GM12878 (cell line): ENCODE measurements at regions not wholly inside any gene's neighbourhood (a gene's known extent, or its start where the extent isn't known, plus 50 kb on each side); places are given as distances from the start of the nearest gene placed in this dataset.

Source experiments
- ATAC-seq: fragments of 200-7000 bp; cut with Tn5 transposase; 3 replicates; pipeline ENCODE4 v1.9.1; 2020; ENCODE audit warnings: mild to moderate bottlenecking, moderate library complexity
- BruUV-seq: library from RNA; stranded (reverse); fragments of 400-500 nt; replicated peaks from 2 replicates; lab custom pipeline; 2021; lab: Mats Ljungman, UMichigan
- CTCF ChIA-PET: fragments of 300-600 bp; sonication (Branson Sonifier 250); formaldehyde crosslinking; extraction: SDS; loops from one replicate; lab custom pipeline; 2021; ENCODE audit warnings: inconsistent platforms; lab: Yijun Ruan, JAX
- POLR2A ChIA-PET: fragments of 350-600 bp; formaldehyde crosslinking; extraction: SDS; loops from one replicate; lab custom pipeline; 2021; ENCODE audit warnings: inconsistent platforms; lab: Charles Lee
- RAD21 ChIA-PET: fragments of 300-600 bp; sonication (Branson Sonifier 250); formaldehyde crosslinking; loops from one replicate; lab custom pipeline; 2023; ENCODE audit warnings: antibody characterized with exemption; ENCODE audit not compliant: unreplicated experiment; lab: Charles Lee
- SMC1A ChIA-PET: fragments of 300-600 bp; sonication (Branson Sonifier 250); formaldehyde crosslinking; loops from one replicate; lab custom pipeline; 2023; ENCODE audit not compliant: unreplicated experiment, uncharacterized antibody; lab: Charles Lee
- DNase-seq: peaks from one replicate; pipeline ENCODE4 v3.0.0-alpha.2; 2011; ENCODE audit warnings: low read depth, low spot score
- FAIRE-seq: peaks from 3 replicates; lab custom pipeline; 2011; peaks lifted over from hg19 to GRCh38; lab: Jason Lieb, UNC
- H2AFZ ChIP-seq: 2 replicates; pipeline ENCODE4 v1.6.0; 2011; ENCODE audit warnings: low read depth, low read length, control low read depth; ENCODE audit not compliant: control insufficient read depth
- H3K27ac ChIP-seq: 2 replicates; pipeline ENCODE4 v1.5.1; 2011; ENCODE audit warnings: control low read depth; ENCODE audit not compliant: control insufficient read depth, insufficient read depth
- H3K27me3 ChIP-seq, 2 experiments: replicated peaks in 1 of 2; 2 replicates each; pipeline versions ENCODE4 v1.6.0 to v1.6.1; 2011; ENCODE audit warnings: low read length in 1 of 2; ENCODE audit not compliant: control insufficient read depth in 2 of 2, insufficient read depth in 2 of 2
- H3K36me3 ChIP-seq, 2 experiments: 2 replicates each; pipeline ENCODE4 v1.5.1; 2011; ENCODE audit warnings: low read length in 1 of 2; ENCODE audit not compliant: control insufficient read depth in 2 of 2, insufficient read depth in 2 of 2
- H3K4me1 ChIP-seq: 2 replicates; pipeline ENCODE4 v1.6.1; 2011; ENCODE audit warnings: mild to moderate bottlenecking, low read length, moderate library complexity, mixed read lengths; ENCODE audit not compliant: control insufficient read depth, insufficient read depth
- H3K4me2 ChIP-seq: 2 replicates; pipeline ENCODE4 v1.6.0; 2011; ENCODE audit warnings: control low read depth; ENCODE audit not compliant: control insufficient read depth, insufficient read depth
- H3K4me3 ChIP-seq: fragments of 200-600 bp; sonication (generic); 2 replicates; pipeline ENCODE4 v1.5.1; 2016
- H3K79me2 ChIP-seq: 2 replicates; pipeline ENCODE4 v1.6.0; 2011; ENCODE audit warnings: low read length; ENCODE audit not compliant: control insufficient read depth, insufficient read depth
- H3K9ac ChIP-seq: 2 replicates; pipeline ENCODE4 v1.8.0; 2011; ENCODE audit warnings: low read length, control low read depth, mixed read lengths; ENCODE audit not compliant: control insufficient read depth, insufficient read depth
- H3K9me3 ChIP-seq: replicated peaks from 3 replicates; pipeline ENCODE4 v1.5.1; 2011; ENCODE audit warnings: mild to moderate bottlenecking, low read length; ENCODE audit not compliant: control insufficient read depth, insufficient read depth
- H4K20me1 ChIP-seq: 2 replicates; pipeline ENCODE4 v1.6.0; 2011; ENCODE audit not compliant: control insufficient read depth, insufficient read depth
- ATF3 ChIP-seq: IDR thresholded peaks from 2 replicates; pipeline ENCODE4 v1.6.1; 2011; ENCODE audit warnings: low read depth, mild to moderate bottlenecking, low read length, moderate library complexity, borderline replicate concordance; ENCODE audit errors: extremely low read depth
- BACH1 ChIP-seq: fragments of 450-650 bp; IDR thresholded peaks from 2 replicates; pipeline ENCODE4 v1.6.1; 2017; ENCODE audit warnings: mild to moderate bottlenecking, borderline replicate concordance
- BCLAF1 ChIP-seq: fragments of 450-650 bp; IDR thresholded peaks from 2 replicates; pipeline ENCODE4 v1.6.1; 2017; ENCODE audit warnings: antibody characterized with exemption, mild to moderate bottlenecking, moderate library complexity
- CBX5 ChIP-seq: sonication (generic); IDR thresholded peaks from 2 replicates; pipeline ENCODE4 v1.6.1; 2016; ENCODE audit warnings: low read depth, moderate library complexity, mild to moderate bottlenecking, inconsistent platforms
- CHD1 ChIP-seq: IDR thresholded peaks from 2 replicates; pipeline ENCODE4 v1.6.1; 2012; ENCODE audit warnings: low read depth, low read length, improper control_type of control experiment
- E2F4 ChIP-seq: IDR thresholded peaks from 2 replicates; pipeline ENCODE4 v1.6.1; 2012; ENCODE audit warnings: low read depth, low read length, improper control_type of control experiment
- HDAC6 ChIP-seq: fragments of 200-600 bp; sonication (generic); IDR thresholded peaks from one replicate; pipeline ENCODE4 v1.8.0; 2017; ENCODE audit warnings: antibody characterized with exemption; ENCODE audit not compliant: unreplicated experiment
- IRF3 ChIP-seq: fragments of 450-650 bp; IDR thresholded peaks from 2 replicates; pipeline ENCODE4 v1.6.1; 2014; ENCODE audit warnings: mild to moderate bottlenecking
- MEF2A ChIP-seq: IDR thresholded peaks from 2 replicates; pipeline ENCODE4 v1.6.1; 2011; ENCODE audit warnings: low read depth, mild to moderate bottlenecking, low read length, moderate library complexity; ENCODE audit not compliant: insufficient read depth
- NFIC ChIP-seq: IDR thresholded peaks from 2 replicates; pipeline ENCODE4 v1.6.1; 2012; ENCODE audit warnings: low read depth, mild to moderate bottlenecking, inconsistent platforms, low read length, moderate library complexity
- PRDM15 ChIP-seq: fragments of 450-650 bp; formaldehyde crosslinking; IDR thresholded peaks from 2 replicates; pipeline ENCODE4 v1.4.0; 2020; ENCODE audit warnings: mild to moderate bottlenecking, moderate library complexity
- RBBP5 ChIP-seq: fragments of 200-600 bp; sonication (generic); conservative IDR thresholded peaks from 2 replicates; pipeline ENCODE4 v1.6.1; 2016
- SIX5 ChIP-seq: IDR thresholded peaks from 2 replicates; pipeline ENCODE4 v1.6.1; 2011; ENCODE audit warnings: mild to moderate bottlenecking, low read depth, low read length, moderate library complexity; ENCODE audit not compliant: severe bottlenecking
- SMAD1 ChIP-seq: fragments of 450-650 bp; IDR thresholded peaks from 2 replicates; pipeline ENCODE4 v1.6.1; 2018; ENCODE audit warnings: mild to moderate bottlenecking, low read depth; ENCODE audit not compliant: partially characterized antibody
- SREBF2 ChIP-seq: IDR thresholded peaks from 2 replicates; pipeline ENCODE4 v1.6.1; 2012; ENCODE audit warnings: mild to moderate bottlenecking, low read length
- TBL1XR1 ChIP-seq: IDR thresholded peaks from 2 replicates; pipeline ENCODE4 v1.6.1; 2012; ENCODE audit warnings: low read depth, low read length, improper control_type of control experiment
- ZNF274 ChIP-seq: IDR thresholded peaks from one replicate; pipeline ENCODE4 v1.8.0; 2011; ENCODE audit not compliant: insufficient read length, insufficient read depth
- WGBS: methylation state at CpG from one replicate; pipeline ENCODE4 v1.1.6; 2016; ENCODE audit warnings: low lambda C conversion rate; ENCODE audit not compliant: insufficient replicate concordance, insufficient coverage; ENCODE audit errors: missing lambda C conversion rate; 5-methylcytosine and 5-hydroxymethylcytosine counted together
- in situ Hi-C: fragments of 300-500 bp; cut with MboI; formaldehyde crosslinking; loops from 9 replicates; pipeline ENCODE4 v1.14.3; 2018; ENCODE audit warnings: mixed read lengths
- intact Hi-C: fragments of 100-400 bp; cut with micrococcal nuclease; formaldehyde crosslinking; loops from one replicate; pipeline ENCODE4 v1.14.2; 2022; ENCODE audit not compliant: unreplicated experiment

GRCh38 chr10:109698086-109698485, 225.2 kb downstream of the XPNPEP1 start:
- no peaks in the 10 kb centered on the region for H3K36me3 ChIP-seq
- whole genome bisulfite sequencing: 24% methylated on average over 5 of the region's 5 CpGs
- BruUV-seq: no TSS peak
- H3K27ac ChIP-seq: no peak overlapping the region
- no peaks in the 10 kb centered on the region for H3K27me3 ChIP-seq
- H3K9me3 ChIP-seq: no peaks in the 10 kb centered on the region
- CTCF ChIA-PET: no interaction called here
- H3K4me2 ChIP-seq: no peak overlapping the region
- intact Hi-C loops: no loop called here
- no peaks in the 10 kb centered on the region for H3K79me2 ChIP-seq
- SMC1A ChIA-PET: interaction anchor here (1.3 kb wide), 1 partner anchor 10 kb away, joined by 3 read pairs; no protein-coding TSS in a partner anchor
- FAIRE-seq (no peak), DNase-seq (no peak), ATAC-seq (no peak)
- no peak overlapping the region for H3K9ac ChIP-seq
- H3K4me1 ChIP-seq: no peaks in the 10 kb centered on the region
- RAD21 ChIA-PET: no interaction called here
- H4K20me1 ChIP-seq: no peaks in the 10 kb centered on the region
- H2AFZ ChIP-seq: no peak overlapping the region
- H3K4me3 ChIP-seq: no peak overlapping the region
- POLR2A ChIA-PET: no interaction called here
- TF ChIP-seq ZNF274: no peak
- TF ChIP-seq SREBF2: no peak
- no peak for TF ChIP-seq BCLAF1
- no peak for TF ChIP-seq IRF3
- TF ChIP-seq CHD1: no peak
- no peak for TF ChIP-seq SIX5
- no peak for TF ChIP-seq MEF2A
- TF ChIP-seq TBL1XR1: no peak
- TF ChIP-seq SMAD1: no peak
- TF ChIP-seq ATF3: no peak
- no peak for TF ChIP-seq PRDM15
- TF ChIP-seq HDAC6: no peak
- no peak for TF ChIP-seq RBBP5
- no peak for TF ChIP-seq CBX5
- no peak for TF ChIP-seq NFIC
- TF ChIP-seq E2F4: no peak
- TF ChIP-seq BACH1: no peak
- in situ Hi-C loops: no loop called here
